RWPE1 (cell line): ENCODE measurements at regions not wholly inside any gene's neighbourhood (a gene's known extent, or its start where the extent isn't known, plus 50 kb on each side); places are given as distances from the start of the nearest gene placed in this dataset.

Source experiments
- CTCF ChIA-PET: fragments of 350-600 bp; sonication (Branson Sonifier 250); formaldehyde crosslinking; extraction: SDS; loops from one replicate; lab custom pipeline; 2021; lab: Yijun Ruan, JAX
- POLR2A ChIA-PET: fragments of 400-600 bp; formaldehyde crosslinking; extraction: SDS; loops from one replicate; lab custom pipeline; 2020; ENCODE audit warnings: antibody characterized with exemption; ENCODE audit not compliant: low non-redundant PET; lab: Yijun Ruan, JAX
- DNase-seq: peaks from one replicate; pipeline ENCODE4 v3.0.0; 2012; ENCODE audit warnings: low spot score
- H3K27ac ChIP-seq: fragments of 450-650 bp; 2 replicates; pipeline ENCODE4 v1.5.1; 2017
- TF ChIP-seq, protein P1 (sequence below): fragments of 450-650 bp; conservative IDR thresholded peaks from 2 replicates; pipeline ENCODE4 v1.5.1; 2017; ENCODE audit warnings: low read depth, mild to moderate bottlenecking

GRCh38 chr19:8893419-8893818 is 61.2 kb downstream of the MBD3L1 start:
- H3K27ac ChIP-seq: no peak overlapping the region
- TF ChIP-seq, protein P1, sequence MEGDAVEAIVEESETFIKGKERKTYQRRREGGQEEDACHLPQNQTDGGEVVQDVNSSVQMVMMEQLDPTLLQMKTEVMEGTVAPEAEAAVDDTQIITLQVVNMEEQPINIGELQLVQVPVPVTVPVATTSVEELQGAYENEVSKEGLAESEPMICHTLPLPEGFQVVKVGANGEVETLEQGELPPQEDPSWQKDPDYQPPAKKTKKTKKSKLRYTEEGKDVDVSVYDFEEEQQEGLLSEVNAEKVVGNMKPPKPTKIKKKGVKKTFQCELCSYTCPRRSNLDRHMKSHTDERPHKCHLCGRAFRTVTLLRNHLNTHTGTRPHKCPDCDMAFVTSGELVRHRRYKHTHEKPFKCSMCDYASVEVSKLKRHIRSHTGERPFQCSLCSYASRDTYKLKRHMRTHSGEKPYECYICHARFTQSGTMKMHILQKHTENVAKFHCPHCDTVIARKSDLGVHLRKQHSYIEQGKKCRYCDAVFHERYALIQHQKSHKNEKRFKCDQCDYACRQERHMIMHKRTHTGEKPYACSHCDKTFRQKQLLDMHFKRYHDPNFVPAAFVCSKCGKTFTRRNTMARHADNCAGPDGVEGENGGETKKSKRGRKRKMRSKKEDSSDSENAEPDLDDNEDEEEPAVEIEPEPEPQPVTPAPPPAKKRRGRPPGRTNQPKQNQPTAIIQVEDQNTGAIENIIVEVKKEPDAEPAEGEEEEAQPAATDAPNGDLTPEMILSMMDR: no peak
- ChIA-PET POLR2A (no interaction called here), CTCF (no interaction called here)
- DNase-seq: no peak

GRCh38 chr19:8897106-8897505 is 64.9 kb downstream of the MBD3L1 start:
- ChIA-PET POLR2A (no interaction called here), CTCF (no interaction called here)
- TF ChIP-seq, protein P1: no peak
- H3K27ac ChIP-seq: no peak overlapping the region
- DNase-seq: no peak

- H3K27ac ChIP-seq: no peak overlapping the region
- DNase-seq: no peak
- TF ChIP-seq, protein P1: no peak
- POLR2A ChIA-PET: no interaction called here
- CTCF ChIA-PET: no interaction called here
Observed at GRCh38 chr19:8899356-8899755, 67.2 kb downstream of the MBD3L1 start.

GRCh38 chr19:8900421-8900820 is 68.2 kb downstream of the MBD3L1 start:
- TF ChIP-seq, protein P1: no peak
- DNase-seq: no peak
- no peak overlapping the region for H3K27ac ChIP-seq
- CTCF ChIA-PET: no interaction called here
- POLR2A ChIA-PET: no interaction called here

- TF ChIP-seq, protein P1: no peak
- CTCF ChIA-PET: no interaction called here
- no peak for DNase-seq
- POLR2A ChIA-PET: no interaction called here
- no peak overlapping the region for H3K27ac ChIP-seq
Observed at GRCh38 chr19:8902520-8902919, 70.3 kb downstream of the MBD3L1 start.

- H3K27ac ChIP-seq: no peak overlapping the region
- ChIA-PET POLR2A (no interaction called here), CTCF (no interaction called here)
Observed at GRCh38 chr19:8904597-8904996, 72.4 kb downstream of the MBD3L1 start.

More at GRCh38 chr19:8904597-8904996, 72.4 kb downstream of the MBD3L1 start:
- TF ChIP-seq, protein P1: no peak
- no peak for DNase-seq
